ENCODE measurements at regions not wholly inside any gene's neighbourhood (a gene's known extent, or its start where the extent isn't known, plus 50 kb on each side); places are given as distances from the start of the nearest gene placed in this dataset.

GRCh38 chr21:38643404-38644023 lies 145.2 kb upstream of the ERG start:
- peaks cover 2% of the 10 kb centered on the region for H3K9me3 ChIP-seq (ENCODE audit: low read depth, low read length)
- peaks cover 21% of the 10 kb centered on the region for H3K27me3 ChIP-seq (ENCODE audit: insufficient read depth, low read length)
- H4K20me1 ChIP-seq (ENCODE audit: insufficient read depth, low read length): no peaks in the 10 kb centered on the region
- no peaks in the 10 kb centered on the region for H3K79me2 ChIP-seq (ENCODE audit: insufficient read depth, low read length)
- H3K4me2 ChIP-seq (ENCODE audit: insufficient read depth, low read length): no peak overlapping the region
- no peaks in the 10 kb centered on the region for H3K36me3 ChIP-seq (ENCODE audit: insufficient read depth, low read length)
- H3K27ac ChIP-seq (ENCODE audit: low read depth, low read length): no peak overlapping the region
- no peak overlapping the region for H3K4me3 ChIP-seq (ENCODE audit: insufficient read depth, low read length)
- no peak overlapping the region for H2AFZ ChIP-seq (ENCODE audit: low read length)
- TF ChIP-seq, protein P1, sequence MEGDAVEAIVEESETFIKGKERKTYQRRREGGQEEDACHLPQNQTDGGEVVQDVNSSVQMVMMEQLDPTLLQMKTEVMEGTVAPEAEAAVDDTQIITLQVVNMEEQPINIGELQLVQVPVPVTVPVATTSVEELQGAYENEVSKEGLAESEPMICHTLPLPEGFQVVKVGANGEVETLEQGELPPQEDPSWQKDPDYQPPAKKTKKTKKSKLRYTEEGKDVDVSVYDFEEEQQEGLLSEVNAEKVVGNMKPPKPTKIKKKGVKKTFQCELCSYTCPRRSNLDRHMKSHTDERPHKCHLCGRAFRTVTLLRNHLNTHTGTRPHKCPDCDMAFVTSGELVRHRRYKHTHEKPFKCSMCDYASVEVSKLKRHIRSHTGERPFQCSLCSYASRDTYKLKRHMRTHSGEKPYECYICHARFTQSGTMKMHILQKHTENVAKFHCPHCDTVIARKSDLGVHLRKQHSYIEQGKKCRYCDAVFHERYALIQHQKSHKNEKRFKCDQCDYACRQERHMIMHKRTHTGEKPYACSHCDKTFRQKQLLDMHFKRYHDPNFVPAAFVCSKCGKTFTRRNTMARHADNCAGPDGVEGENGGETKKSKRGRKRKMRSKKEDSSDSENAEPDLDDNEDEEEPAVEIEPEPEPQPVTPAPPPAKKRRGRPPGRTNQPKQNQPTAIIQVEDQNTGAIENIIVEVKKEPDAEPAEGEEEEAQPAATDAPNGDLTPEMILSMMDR (IDR thresholded peaks at IDR 0.05; ENCODE audit: extremely low read depth, low read depth, low read length): no peak
- DNase-seq (ENCODE audit: insufficient read length, low spot score, missing footprints): no peak
- H3K4me1 ChIP-seq (ENCODE audit: insufficient read depth, low read length): peaks cover 25% of the 10 kb centered on the region

GRCh38 chr21:38645282-38645681 lies 147.0 kb upstream of the ERG start:
- Histone ChIP-seq H2AFZ (ENCODE audit: low read length) (no peak overlapping the region), H3K27ac (ENCODE audit: low read depth, low read length) (peak overlapping the region; percentile 94), H3K4me2 (ENCODE audit: insufficient read depth, low read length) (peak overlapping the region; percentile 77), H3K27me3 (ENCODE audit: insufficient read depth, low read length) (peaks cover 20% of the 10 kb centered on the region), H3K9me3 (ENCODE audit: low read depth, low read length) (peaks cover 2% of the 10 kb centered on the region), H3K79me2 (ENCODE audit: insufficient read depth, low read length) (no peaks in the 10 kb centered on the region), H3K4me1 (ENCODE audit: insufficient read depth, low read length) (peaks cover 22% of the 10 kb centered on the region), H4K20me1 (ENCODE audit: insufficient read depth, low read length) (no peaks in the 10 kb centered on the region), H3K4me3 (ENCODE audit: insufficient read depth, low read length) (no peak overlapping the region), H3K36me3 (ENCODE audit: insufficient read depth, low read length) (no peaks in the 10 kb centered on the region)
- peak; percentile 89 for DNase-seq (ENCODE audit: insufficient read length, low spot score, missing footprints)
- TF ChIP-seq, protein P1 (IDR thresholded peaks at IDR 0.05; ENCODE audit: extremely low read depth, low read depth, low read length): no peak

GRCh38 chr21:38646213-38646837 lies 148.0 kb upstream of the ERG start:
- TF ChIP-seq, protein P1 (IDR thresholded peaks at IDR 0.05; ENCODE audit: extremely low read depth, low read depth, low read length): no peak
- Histone ChIP-seq H2AFZ (ENCODE audit: low read length) (no peak overlapping the region), H3K4me1 (ENCODE audit: insufficient read depth, low read length) (peaks cover 22% of the 10 kb centered on the region), H4K20me1 (ENCODE audit: insufficient read depth, low read length) (no peaks in the 10 kb centered on the region), H3K9me3 (ENCODE audit: low read depth, low read length) (no peaks in the 10 kb centered on the region), H3K79me2 (ENCODE audit: insufficient read depth, low read length) (no peaks in the 10 kb centered on the region), H3K27me3 (ENCODE audit: insufficient read depth, low read length) (peaks cover 19% of the 10 kb centered on the region), H3K36me3 (ENCODE audit: insufficient read depth, low read length) (no peaks in the 10 kb centered on the region), H3K4me3 (ENCODE audit: insufficient read depth, low read length) (peak overlapping the region; percentile 18), H3K4me2 (ENCODE audit: insufficient read depth, low read length) (peak overlapping the region; percentile 77), H3K27ac (ENCODE audit: low read depth, low read length) (peak overlapping the region; percentile 94)
- DNase-seq (ENCODE audit: insufficient read length, low spot score, missing footprints): peak; percentile 76

DNA sequence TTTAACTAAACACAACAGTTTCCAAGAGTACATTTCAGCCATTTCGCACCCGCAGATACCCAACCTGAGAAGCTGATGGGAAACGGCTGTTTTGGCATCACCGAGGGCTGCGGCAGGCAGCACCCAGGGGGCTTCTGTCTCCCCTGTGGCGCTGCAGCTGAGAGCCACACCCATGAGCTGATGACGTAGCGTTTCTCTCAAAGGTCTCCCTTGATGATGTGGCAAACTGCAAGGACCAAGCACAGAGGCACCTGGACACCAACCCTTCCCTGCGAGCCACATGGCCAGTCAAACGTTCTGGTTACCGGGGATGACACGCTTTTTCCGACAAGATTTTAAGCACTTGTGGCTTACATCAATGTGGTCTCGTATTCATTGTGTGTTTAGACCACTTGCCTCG lies 150.8 kb upstream of the ERG start:
- TF ChIP-seq, protein P1 (IDR thresholded peaks at IDR 0.05; ENCODE audit: extremely low read depth, low read depth, low read length): no peak
- no peak overlapping the region for H3K4me3 ChIP-seq (ENCODE audit: insufficient read depth, low read length)
- H3K4me1 ChIP-seq (ENCODE audit: insufficient read depth, low read length): peaks cover 22% of the 10 kb centered on the region
- H2AFZ ChIP-seq (ENCODE audit: low read length): no peak overlapping the region
- H3K36me3 ChIP-seq (ENCODE audit: insufficient read depth, low read length): no peaks in the 10 kb centered on the region
- H3K9me3 ChIP-seq (ENCODE audit: low read depth, low read length): no peaks in the 10 kb centered on the region
- no peak overlapping the region for H3K27ac ChIP-seq (ENCODE audit: low read depth, low read length)
- no peak overlapping the region for H3K4me2 ChIP-seq (ENCODE audit: insufficient read depth, low read length)
- DNase-seq (ENCODE audit: insufficient read length, low spot score, missing footprints): no peak
- no peaks in the 10 kb centered on the region for H4K20me1 ChIP-seq (ENCODE audit: insufficient read depth, low read length)
- no peaks in the 10 kb centered on the region for H3K79me2 ChIP-seq (ENCODE audit: insufficient read depth, low read length)
- H3K27me3 ChIP-seq (ENCODE audit: insufficient read depth, low read length): peaks cover 25% of the 10 kb centered on the region

Measured in osteoblast (primary cell).